HCT116 (cell line): ENCODE measurements at regions not wholly inside any gene's neighbourhood (a gene's known extent, or its start where the extent isn't known, plus 50 kb on each side); places are given as distances from the start of the nearest gene placed in this dataset.

Experiments used
- ATAC-seq: fragments of 200-7000 bp; cut with Tn5 transposase; 2 replicates; pipeline ENCODE4 v1.9.1; 2020; ENCODE audit warnings: mild to moderate bottlenecking, moderate library complexity
- BruUV-seq: library from RNA; stranded (reverse); fragments of 400-500 nt; replicated peaks from 2 replicates; lab custom pipeline; 2021; lab: Mats Ljungman, UMichigan
- CTCF ChIA-PET: fragments of 300-600 bp; sonication (Branson Sonifier 250); formaldehyde crosslinking; loops from one replicate; lab custom pipeline; 2021; ENCODE audit warnings: antibody characterized with exemption; lab: Charles Lee
- POLR2A ChIA-PET: fragments of 300-600, 350-600 bp; sonication (Branson Sonifier 250); formaldehyde crosslinking; loops from one replicate; lab custom pipeline; 2021; ENCODE audit warnings: antibody characterized with exemption; lab: Charles Lee
- RAD21 ChIA-PET, 2 experiments: fragments of 300-600 bp; sonication (Branson Sonifier 250); formaldehyde crosslinking; loops; one replicate each; lab custom pipeline; 2023; ENCODE audit warnings: low total read pairs in 2 of 2; ENCODE audit not compliant: uncharacterized antibody in 2 of 2, unreplicated experiment in 2 of 2, low non-redundant PET in 1 of 2; lab: Charles Lee
- DNase-seq: peaks from one replicate; pipeline ENCODE4 v3.0.0-alpha.2; 2010; ENCODE audit warnings: low read depth, low spot score
- H2AFZ ChIP-seq: fragments of 200-600 bp; shearing (Covaris generic), sonication (generic); 2 replicates; pipeline ENCODE4 v1.6.1; 2017; ENCODE audit warnings: low read depth, mixed run types, mixed read lengths, antibody characterized with exemption, low read length; ENCODE audit not compliant: poor library complexity, severe bottlenecking
- H3K27ac ChIP-seq: 2 replicates; pipeline ENCODE4 v1.5.1; 2012; ENCODE audit warnings: low read depth, low read length
- H3K27me3 ChIP-seq: fragments of 200-600 bp; sonication (generic); 2 replicates; pipeline ENCODE4 v1.6.1; 2016; ENCODE audit warnings: mixed run types, low read length, mixed read lengths; ENCODE audit not compliant: insufficient read depth
- H3K36me3 ChIP-seq, 2 experiments: fragments of 200-500 bp in 1 of 2; fragments of 200-600 bp in 1 of 2; sonication (Bioruptor generic) in 1 of 2; sonication (generic) in 1 of 2; 2 replicates each; pipeline versions ENCODE4 v1.5.1 to v1.6.1; 2014 to 2016; ENCODE audit warnings: low read length in 2 of 2, inconsistent platforms in 1 of 2, mixed read lengths in 1 of 2, mixed run types in 1 of 2; ENCODE audit not compliant: insufficient read depth in 2 of 2, control insufficient read depth in 1 of 2
- H3K4me1 ChIP-seq, 2 experiments: fragments of 200-600 bp in 1 of 2; sonication (generic) in 1 of 2; 2 replicates each; pipeline versions ENCODE4 v1.5.1 to v1.6.1; 2012 to 2017; ENCODE audit warnings: low read length in 2 of 2, inconsistent platforms in 1 of 2, mild to moderate bottlenecking in 1 of 2, mixed read lengths in 1 of 2, mixed run types in 1 of 2, moderate library complexity in 1 of 2; ENCODE audit not compliant: insufficient read depth in 2 of 2, control insufficient read depth in 1 of 2
- H3K4me2 ChIP-seq: fragments of 200-600 bp; sonication (generic); 2 replicates; pipeline ENCODE4 v1.6.1; 2017; ENCODE audit warnings: mixed run types, low read length, mixed read lengths
- H3K4me3 ChIP-seq, 2 experiments: fragments of 200-600 bp in 1 of 2; sonication (generic) in 1 of 2; replicated peaks in 1 of 2; 2 replicates each; pipeline ENCODE4 v1.5.1; 2011 to 2016; ENCODE audit warnings: low read length in 2 of 2, control low read depth in 1 of 2, low read depth in 1 of 2, mild to moderate bottlenecking in 1 of 2, mixed read lengths in 1 of 2, mixed run types in 1 of 2
- H3K79me2 ChIP-seq: fragments of 200-600 bp; sonication (generic); 2 replicates; pipeline ENCODE4 v1.6.1; 2017; ENCODE audit warnings: mild to moderate bottlenecking, mixed run types, low read length, moderate library complexity, mixed read lengths; ENCODE audit not compliant: insufficient read depth
- H3K9ac ChIP-seq: fragments of 200-600 bp; sonication (generic); 2 replicates; pipeline ENCODE4 v1.6.1; 2016; ENCODE audit warnings: low read length, mixed read lengths
- H3K9me2 ChIP-seq: fragments of 200-600 bp; sonication (generic), shearing (Covaris generic); 2 replicates; pipeline ENCODE4 v1.6.1; 2017; ENCODE audit warnings: mixed run types, mild to moderate bottlenecking, moderate library complexity; ENCODE audit not compliant: insufficient read depth
- H3K9me3 ChIP-seq, 2 experiments: fragments of 200-500 bp in 1 of 2; fragments of 200-600 bp in 1 of 2; sonication (Bioruptor generic) in 1 of 2; sonication (generic) in 1 of 2; 2 replicates each; pipeline ENCODE4 v1.6.1; 2014 to 2017; ENCODE audit warnings: low read length in 2 of 2, mixed read lengths in 2 of 2, inconsistent platforms in 1 of 2, low read depth in 1 of 2, mild to moderate bottlenecking in 1 of 2, mixed run types in 1 of 2, moderate library complexity in 1 of 2; ENCODE audit not compliant: control insufficient read depth in 1 of 2, insufficient read depth in 1 of 2
- H4K20me1 ChIP-seq: fragments of 200-600 bp; sonication (generic), shearing (Covaris generic); 2 replicates; pipeline ENCODE4 v1.6.1; 2017; ENCODE audit warnings: mixed run types, mild to moderate bottlenecking, moderate library complexity; ENCODE audit not compliant: insufficient read depth
- CBX3 ChIP-seq: IDR thresholded peaks from 2 replicates; pipeline ENCODE4 v1.6.1; 2012; ENCODE audit warnings: low read depth
- CEBPB ChIP-seq: IDR thresholded peaks from 2 replicates; pipeline ENCODE4 v1.6.1; 2012; ENCODE audit warnings: low read depth
- ELF1 ChIP-seq: IDR thresholded peaks from 2 replicates; pipeline ENCODE4 v1.6.1; 2012; ENCODE audit warnings: low read depth, borderline replicate concordance
- JUND ChIP-seq: IDR thresholded peaks from 2 replicates; pipeline ENCODE4 v1.6.1; 2012
- RAD21 ChIP-seq: IDR thresholded peaks from 2 replicates; pipeline ENCODE4 v1.6.1; 2012; ENCODE audit warnings: low read depth, mild to moderate bottlenecking
- SIN3A ChIP-seq: IDR thresholded peaks from 2 replicates; pipeline ENCODE4 v1.6.1; 2012; ENCODE audit warnings: low read depth
- SP1 ChIP-seq: IDR thresholded peaks from 2 replicates; pipeline ENCODE4 v1.6.1; 2012; ENCODE audit warnings: low read depth
- YY1 ChIP-seq: IDR thresholded peaks from 2 replicates; pipeline ENCODE4 v1.6.1; 2011; ENCODE audit warnings: low read length, low read depth, moderate library complexity, mild to moderate bottlenecking; ENCODE audit not compliant: insufficient replicate concordance; ENCODE audit errors: extremely low read depth
- intact Hi-C: fragments of 100-400 bp; cut with micrococcal nuclease; formaldehyde crosslinking; loops from 2 replicates; pipeline ENCODE4 v1.10.0; 2022
- TF ChIP-seq, protein P1 (sequence below): IDR thresholded peaks from 2 replicates; pipeline ENCODE4 v1.6.1; 2012
- TF ChIP-seq, protein P2 (sequence below): IDR thresholded peaks from 2 replicates; pipeline ENCODE4 v1.6.1; 2012; ENCODE audit warnings: low read depth

- no peak overlapping the region for H2AFZ ChIP-seq
- CTCF ChIA-PET: no interaction called here
- no peak for DNase-seq
- RAD21 ChIA-PET: no interaction called here
- ATAC-seq: no peak
- BruUV-seq: no TSS peak
- no peaks in the 10 kb centered on the region for H3K36me3 ChIP-seq
- no peak overlapping the region for H3K27ac ChIP-seq
- H3K4me2 ChIP-seq: no peak overlapping the region
- H4K20me1 ChIP-seq: no peaks in the 10 kb centered on the region
- H3K9me2 ChIP-seq: no peaks in the 10 kb centered on the region
- H3K27me3 ChIP-seq: no peaks in the 10 kb centered on the region
- intact Hi-C loops: no loop called here
- POLR2A ChIA-PET: no interaction called here
- peaks cover 18 to 65% of the 10 kb centered on the region in 2 experiments for H3K4me1 ChIP-seq
- no peak overlapping the region for H3K9ac ChIP-seq
- H3K9me3 ChIP-seq: no peaks in the 10 kb centered on the region
- TF ChIP-seq RAD21 (no peak), YY1 (no peak), JUND (no peak), ELF1 (no peak), SP1 (no peak), CEBPB (no peak), SIN3A (no peak), CBX3 (no peak)
- TF ChIP-seq, protein P1, sequence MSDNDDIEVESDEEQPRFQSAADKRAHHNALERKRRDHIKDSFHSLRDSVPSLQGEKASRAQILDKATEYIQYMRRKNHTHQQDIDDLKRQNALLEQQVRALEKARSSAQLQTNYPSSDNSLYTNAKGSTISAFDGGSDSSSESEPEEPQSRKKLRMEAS: no peak
- TF ChIP-seq, protein P2, sequence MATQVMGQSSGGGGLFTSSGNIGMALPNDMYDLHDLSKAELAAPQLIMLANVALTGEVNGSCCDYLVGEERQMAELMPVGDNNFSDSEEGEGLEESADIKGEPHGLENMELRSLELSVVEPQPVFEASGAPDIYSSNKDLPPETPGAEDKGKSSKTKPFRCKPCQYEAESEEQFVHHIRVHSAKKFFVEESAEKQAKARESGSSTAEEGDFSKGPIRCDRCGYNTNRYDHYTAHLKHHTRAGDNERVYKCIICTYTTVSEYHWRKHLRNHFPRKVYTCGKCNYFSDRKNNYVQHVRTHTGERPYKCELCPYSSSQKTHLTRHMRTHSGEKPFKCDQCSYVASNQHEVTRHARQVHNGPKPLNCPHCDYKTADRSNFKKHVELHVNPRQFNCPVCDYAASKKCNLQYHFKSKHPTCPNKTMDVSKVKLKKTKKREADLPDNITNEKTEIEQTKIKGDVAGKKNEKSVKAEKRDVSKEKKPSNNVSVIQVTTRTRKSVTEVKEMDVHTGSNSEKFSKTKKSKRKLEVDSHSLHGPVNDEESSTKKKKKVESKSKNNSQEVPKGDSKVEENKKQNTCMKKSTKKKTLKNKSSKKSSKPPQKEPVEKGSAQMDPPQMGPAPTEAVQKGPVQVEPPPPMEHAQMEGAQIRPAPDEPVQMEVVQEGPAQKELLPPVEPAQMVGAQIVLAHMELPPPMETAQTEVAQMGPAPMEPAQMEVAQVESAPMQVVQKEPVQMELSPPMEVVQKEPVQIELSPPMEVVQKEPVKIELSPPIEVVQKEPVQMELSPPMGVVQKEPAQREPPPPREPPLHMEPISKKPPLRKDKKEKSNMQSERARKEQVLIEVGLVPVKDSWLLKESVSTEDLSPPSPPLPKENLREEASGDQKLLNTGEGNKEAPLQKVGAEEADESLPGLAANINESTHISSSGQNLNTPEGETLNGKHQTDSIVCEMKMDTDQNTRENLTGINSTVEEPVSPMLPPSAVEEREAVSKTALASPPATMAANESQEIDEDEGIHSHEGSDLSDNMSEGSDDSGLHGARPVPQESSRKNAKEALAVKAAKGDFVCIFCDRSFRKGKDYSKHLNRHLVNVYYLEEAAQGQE: no peak
- H3K79me2 ChIP-seq: no peaks in the 10 kb centered on the region
- H3K4me3 ChIP-seq: no peak overlapping the region
Observed at GRCh38 chr15:96123630-96124187, 206.8 kb upstream of the NR2F2 start.
